ENCODE measurements at regions not wholly inside any gene's neighbourhood (a gene's known extent, or its start where the extent isn't known, plus 50 kb on each side); places are given as distances from the start of the nearest gene placed in this dataset.

DNA sequence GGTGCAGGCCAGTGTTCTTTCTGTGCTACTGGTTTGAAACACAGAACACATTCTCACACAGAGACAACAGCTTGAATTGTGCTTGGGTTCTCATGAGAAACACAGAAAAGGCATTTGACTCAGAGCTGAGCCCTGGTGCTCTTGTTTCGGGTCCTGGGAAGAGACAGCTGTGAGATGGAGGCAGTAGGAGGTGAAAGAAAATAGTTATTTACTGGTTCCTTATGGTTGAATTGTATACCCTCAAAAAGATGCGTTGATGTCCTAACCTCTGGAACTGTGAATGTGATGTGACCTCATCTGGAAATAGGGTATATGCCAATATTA, 87.1 kb upstream of the RPS6KA2 start:
- no peaks in the 10 kb centered on the region for H3K79me2 ChIP-seq (ENCODE audit: insufficient read depth, low read depth, low read length)
- no peaks in the 10 kb centered on the region for H3K9me2 ChIP-seq (ENCODE audit: insufficient read depth, low read length)
- no peak overlapping the region for H3K27ac ChIP-seq (ENCODE audit: low read depth, low read length, poor library complexity, severe bottlenecking)
- intact Hi-C loops (cut with micrococcal nuclease; ENCODE audit: unreplicated experiment): no loop called here
- no peak overlapping the region for H3K4me3 ChIP-seq (ENCODE audit: low read depth, low read length, poor library complexity, severe bottlenecking)
- H3K9me3 ChIP-seq (ENCODE audit: low read length): no peaks in the 10 kb centered on the region
- no peaks in the 10 kb centered on the region for H3K4me1 ChIP-seq (ENCODE audit: insufficient read depth, low read length, poor library complexity, severe bottlenecking)
- ChIA-PET POLR2A (interaction anchor here (1.2 kb wide), 1 partner anchor 11 kb away, joined by 3 read pairs; no protein-coding TSS in a partner anchor), CTCF (ENCODE audit: unreplicated experiment) (no interaction called here)
- no peaks in the 10 kb centered on the region for H4K20me1 ChIP-seq (ENCODE audit: insufficient read depth, low read length)
- no peak for DNase-seq (ENCODE audit: low spot score)
- TF ChIP-seq, protein P1, sequence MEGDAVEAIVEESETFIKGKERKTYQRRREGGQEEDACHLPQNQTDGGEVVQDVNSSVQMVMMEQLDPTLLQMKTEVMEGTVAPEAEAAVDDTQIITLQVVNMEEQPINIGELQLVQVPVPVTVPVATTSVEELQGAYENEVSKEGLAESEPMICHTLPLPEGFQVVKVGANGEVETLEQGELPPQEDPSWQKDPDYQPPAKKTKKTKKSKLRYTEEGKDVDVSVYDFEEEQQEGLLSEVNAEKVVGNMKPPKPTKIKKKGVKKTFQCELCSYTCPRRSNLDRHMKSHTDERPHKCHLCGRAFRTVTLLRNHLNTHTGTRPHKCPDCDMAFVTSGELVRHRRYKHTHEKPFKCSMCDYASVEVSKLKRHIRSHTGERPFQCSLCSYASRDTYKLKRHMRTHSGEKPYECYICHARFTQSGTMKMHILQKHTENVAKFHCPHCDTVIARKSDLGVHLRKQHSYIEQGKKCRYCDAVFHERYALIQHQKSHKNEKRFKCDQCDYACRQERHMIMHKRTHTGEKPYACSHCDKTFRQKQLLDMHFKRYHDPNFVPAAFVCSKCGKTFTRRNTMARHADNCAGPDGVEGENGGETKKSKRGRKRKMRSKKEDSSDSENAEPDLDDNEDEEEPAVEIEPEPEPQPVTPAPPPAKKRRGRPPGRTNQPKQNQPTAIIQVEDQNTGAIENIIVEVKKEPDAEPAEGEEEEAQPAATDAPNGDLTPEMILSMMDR (conservative IDR thresholded peaks at IDR 0.05; ENCODE audit: low read length): no peak
- TF ChIP-seq EZH2phosphoT487 (IDR thresholded peaks at IDR 0.05; ENCODE audit: borderline replicate concordance, low read depth, low read length): no peak
- H2AFZ ChIP-seq (ENCODE audit: low read length): no peak overlapping the region
- BruUV-seq (replicated peaks): no TSS peak
- H3K4me2 ChIP-seq (ENCODE audit: low read length): no peak overlapping the region
- no peaks in the 10 kb centered on the region for H3K36me3 ChIP-seq (ENCODE audit: insufficient read depth, low read length)

DNA sequence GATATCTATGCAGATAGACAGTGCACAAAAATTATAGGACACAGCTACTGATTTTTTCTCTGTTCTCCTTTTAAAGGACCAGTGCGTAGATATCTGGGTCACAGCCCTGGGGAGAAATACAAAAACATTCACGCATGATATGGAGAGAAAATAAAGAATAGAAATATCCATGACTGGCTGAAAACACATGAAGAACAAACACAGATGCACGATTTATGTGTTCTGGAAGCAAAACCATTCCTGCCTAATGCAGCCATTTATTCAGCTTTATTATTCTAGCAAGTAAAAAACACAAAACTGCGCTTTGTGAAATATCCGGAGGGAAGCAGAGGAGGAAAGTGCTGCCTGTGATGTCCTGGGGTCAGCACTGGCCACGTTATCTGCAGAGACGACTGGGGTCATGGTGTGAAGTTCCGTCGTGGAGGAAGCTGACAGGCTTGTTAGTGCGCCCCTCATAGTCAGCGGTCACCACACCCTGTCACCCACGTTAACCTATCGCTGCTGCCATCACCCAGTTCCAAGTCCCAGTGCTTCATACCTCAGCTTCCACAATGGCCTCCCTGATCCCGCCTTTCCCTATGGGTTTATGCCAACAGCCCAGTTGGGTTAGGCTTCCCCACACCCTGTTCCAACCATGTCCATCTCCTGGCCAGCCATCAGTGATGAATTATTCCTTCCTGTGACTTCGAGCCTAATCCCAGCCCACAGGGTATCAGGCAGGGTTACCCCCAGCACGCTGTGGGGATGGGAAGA, 86.6 kb upstream of the RPS6KA2 start:
- Histone ChIP-seq H3K36me3 (ENCODE audit: insufficient read depth, low read length) (no peaks in the 10 kb centered on the region), H3K9me3 (ENCODE audit: low read length) (no peaks in the 10 kb centered on the region), H3K4me1 (ENCODE audit: insufficient read depth, low read length, poor library complexity, severe bottlenecking) (no peaks in the 10 kb centered on the region), H3K4me2 (ENCODE audit: low read length) (no peak overlapping the region), H3K79me2 (ENCODE audit: insufficient read depth, low read depth, low read length) (no peaks in the 10 kb centered on the region), H3K9me2 (ENCODE audit: insufficient read depth, low read length) (no peaks in the 10 kb centered on the region), H3K4me3 (ENCODE audit: low read depth, low read length, poor library complexity, severe bottlenecking) (no peak overlapping the region), H3K27ac (ENCODE audit: low read depth, low read length, poor library complexity, severe bottlenecking) (no peak overlapping the region), H4K20me1 (ENCODE audit: insufficient read depth, low read length) (no peaks in the 10 kb centered on the region), H2AFZ (ENCODE audit: low read length) (no peak overlapping the region)
- BruUV-seq (replicated peaks): no TSS peak
- intact Hi-C loops (cut with micrococcal nuclease; ENCODE audit: unreplicated experiment): no loop called here
- ChIA-PET POLR2A (interaction anchor here (0.6 to 1.2 kb wide), 2 partner anchors 11 to 213 kb away, joined by 3 read pairs; no protein-coding TSS in a partner anchor), CTCF (ENCODE audit: unreplicated experiment) (no interaction called here)
- no peak for DNase-seq (ENCODE audit: low spot score)
- TF ChIP-seq, protein P1 (conservative IDR thresholded peaks at IDR 0.05; ENCODE audit: low read length): no peak
- TF ChIP-seq EZH2phosphoT487 (IDR thresholded peaks at IDR 0.05; ENCODE audit: borderline replicate concordance, low read depth, low read length): no peak
